ENCODE measurements at regions not wholly inside any gene's neighbourhood (a gene's known extent, or its start where the extent isn't known, plus 50 kb on each side); places are given as distances from the start of the nearest gene placed in this dataset.
"Not testable (repeated sequence)": the region's sequence is repeated elsewhere in the genome, so short reads cannot be mapped to it uniquely, and the experiment has no call there.

DNA sequence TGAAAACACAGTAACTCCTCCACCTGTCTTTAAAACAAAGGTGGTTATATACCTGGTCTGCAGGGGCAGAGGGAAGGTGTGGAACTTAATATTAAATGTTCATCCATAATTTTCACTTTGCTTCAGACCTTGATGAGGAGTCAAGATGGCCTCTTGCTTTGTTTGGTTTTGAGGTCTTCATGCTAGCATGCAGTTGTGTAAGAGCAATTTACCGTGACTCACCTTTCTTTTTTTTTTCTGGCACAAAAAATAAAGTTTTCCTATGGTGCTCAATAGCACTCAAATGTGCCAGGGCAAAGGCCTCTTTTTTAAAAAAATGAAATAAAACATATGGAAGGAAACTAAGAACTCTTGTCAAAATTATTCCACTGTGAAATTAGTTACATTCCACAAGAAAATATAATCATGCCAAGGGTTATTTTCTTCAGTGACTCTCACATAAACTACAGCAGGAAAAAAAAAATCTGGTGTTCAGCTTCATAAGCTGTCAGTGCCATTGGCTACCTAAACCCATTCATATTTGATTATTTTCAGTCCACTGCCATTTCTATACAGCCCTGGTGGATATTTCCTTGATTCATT lies 128.2 kb downstream of the SLC7A11 start:
- ATAC-seq (replicated peaks): no peak
- no peaks in the 10 kb centered on the region for H3K36me3 Mint-ChIP-seq (ENCODE audit: insufficient read depth)

DNA sequence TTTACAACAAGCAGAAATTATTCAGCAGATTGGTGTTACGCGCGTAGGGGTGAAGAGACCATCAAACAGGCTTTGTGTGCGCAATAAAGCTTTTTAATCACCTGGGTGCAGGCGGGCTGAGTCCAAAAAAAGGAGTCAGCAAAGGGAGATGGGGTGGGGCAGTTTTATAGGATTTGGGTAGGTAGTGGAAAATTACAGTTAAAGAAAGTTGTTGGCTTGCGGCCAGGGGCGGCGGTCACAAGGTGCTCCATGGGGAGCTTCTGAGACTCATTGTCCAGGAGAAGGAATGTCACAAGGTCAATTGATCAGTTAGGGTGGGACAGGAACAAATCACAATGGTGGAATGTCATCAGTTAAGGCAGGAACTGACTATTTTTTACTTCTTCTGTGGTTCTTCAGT lies 129.3 kb downstream of the SLC7A11 start:
- not testable (repeated sequence) for ATAC-seq (replicated peaks); H3K27ac Mint-ChIP-seq; H3K4me1 Mint-ChIP-seq (ENCODE audit: low read depth in 2 of 2); H3K9me3 Mint-ChIP-seq; H3K36me3 Mint-ChIP-seq (ENCODE audit: insufficient read depth); DNase-seq; H3K27me3 Mint-ChIP-seq; H3K4me3 Mint-ChIP-seq

More for the DNA sequence above, 128.2 kb downstream of the SLC7A11 start:
- no peak overlapping the region for H3K4me3 Mint-ChIP-seq
- peaks cover 0 to 7% of the 10 kb centered on the region in 2 donors for H3K9me3 Mint-ChIP-seq
- no peaks in the 10 kb centered on the region for H3K27me3 Mint-ChIP-seq
- H3K27ac Mint-ChIP-seq: no peak overlapping the region
- DNase-seq: no peak
- H3K4me1 Mint-ChIP-seq (ENCODE audit: low read depth in 2 of 2): no peaks in the 10 kb centered on the region

DNA sequence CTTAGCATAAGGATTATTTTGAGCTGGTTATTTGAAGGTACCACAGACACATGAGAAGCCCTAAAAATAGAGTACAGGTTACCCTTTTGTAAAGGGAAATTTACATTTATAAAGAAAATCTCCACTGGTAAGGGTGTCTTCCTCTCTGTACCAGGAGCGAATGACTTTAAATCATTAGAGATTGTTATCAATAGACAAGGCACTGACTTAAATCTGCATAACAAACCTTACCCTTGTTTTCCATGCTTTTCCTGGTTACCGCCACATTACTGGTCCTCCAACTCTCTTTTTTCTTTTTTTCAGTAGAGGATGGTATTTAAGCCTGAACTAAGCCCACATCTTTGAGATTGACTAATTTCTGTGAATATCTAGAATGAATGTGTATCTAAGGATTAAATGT lies 129.8 kb downstream of the SLC7A11 start:
- peaks cover 0 to 7% of the 10 kb centered on the region in 2 donors for H3K9me3 Mint-ChIP-seq
- no peaks in the 10 kb centered on the region for H3K36me3 Mint-ChIP-seq (ENCODE audit: insufficient read depth)
- ATAC-seq (replicated peaks) (no peak), DNase-seq (no peak)
- H3K27me3 Mint-ChIP-seq: no peaks in the 10 kb centered on the region
- H3K4me3 Mint-ChIP-seq: no peak overlapping the region
- no peaks in the 10 kb centered on the region for H3K4me1 Mint-ChIP-seq (ENCODE audit: low read depth in 2 of 2)
- no peak overlapping the region for H3K27ac Mint-ChIP-seq

GRCh38 chr4:138111462-138112000 lies 130.6 kb downstream of the SLC7A11 start:
- no peak for ATAC-seq (replicated peaks)
- Mint-ChIP-seq H3K27me3 (no peaks in the 10 kb centered on the region), H3K4me1 (ENCODE audit: low read depth in 2 of 2) (no peaks in the 10 kb centered on the region), H3K9me3 (peaks cover 0 to 7% of the 10 kb centered on the region in 2 donors), H3K36me3 (ENCODE audit: insufficient read depth) (no peaks in the 10 kb centered on the region), H3K27ac (no peak overlapping the region), H3K4me3 (no peak overlapping the region)
- DNase-seq: no peak

DNA sequence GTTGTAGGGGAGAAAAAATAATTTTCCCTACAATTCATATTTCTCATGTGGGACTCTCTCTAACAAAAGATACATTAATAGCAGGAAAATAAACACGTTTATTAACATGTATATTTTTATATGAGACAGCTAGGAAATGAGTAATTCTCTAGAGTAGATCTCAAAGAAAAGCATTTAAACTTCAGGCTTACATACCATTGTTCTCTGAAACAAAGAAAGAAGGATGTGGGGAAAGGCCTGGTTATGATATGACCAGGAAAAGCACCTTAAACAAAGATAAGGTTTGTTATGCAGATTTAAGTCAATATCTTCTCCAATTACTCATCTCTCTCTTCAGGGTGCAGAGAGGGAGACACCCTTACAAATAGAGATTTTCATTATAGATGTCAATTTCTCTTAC lies 131.3 kb downstream of the SLC7A11 start:
- no peak for DNase-seq
- no peak for ATAC-seq (replicated peaks)
- Mint-ChIP-seq H3K9me3 (peaks cover 0 to 7% of the 10 kb centered on the region in 2 donors), H3K27me3 (no peaks in the 10 kb centered on the region), H3K27ac (no peak overlapping the region), H3K4me1 (ENCODE audit: low read depth in 2 of 2) (no peaks in the 10 kb centered on the region), H3K4me3 (no peak overlapping the region), H3K36me3 (ENCODE audit: insufficient read depth) (no peaks in the 10 kb centered on the region)

- Mint-ChIP-seq H3K27me3 (no peaks in the 10 kb centered on the region), H3K9me3 (peaks cover 0 to 5% of the 10 kb centered on the region in 2 donors), H3K4me3 (no peak overlapping the region), H3K36me3 (ENCODE audit: insufficient read depth) (no peaks in the 10 kb centered on the region), H3K27ac (no peak overlapping the region), H3K4me1 (ENCODE audit: low read depth in 2 of 2) (no peaks in the 10 kb centered on the region)
- no peak for DNase-seq
- ATAC-seq (replicated peaks): no peak
Observed at GRCh38 chr4:138107023-138107422, 135.1 kb downstream of the SLC7A11 start.

DNA sequence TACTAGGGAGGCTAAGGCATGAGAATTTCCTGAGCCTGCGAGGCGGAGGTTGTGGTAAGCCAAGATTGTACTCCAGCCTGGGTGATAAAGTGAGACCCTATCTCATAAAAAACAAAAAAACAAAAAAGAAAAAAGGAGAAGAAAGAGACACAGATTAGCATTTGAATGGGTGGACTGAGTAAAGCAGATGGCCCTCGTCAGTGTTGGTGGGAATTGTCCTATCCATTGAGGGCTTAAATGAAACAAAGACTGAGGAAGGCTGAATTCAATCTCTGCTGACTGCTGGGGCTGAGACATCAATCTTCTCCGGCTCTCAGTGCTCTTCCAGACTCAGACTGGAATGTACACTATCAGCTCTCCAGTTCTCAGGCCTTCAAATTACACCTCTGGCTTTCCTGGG lies 136.8 kb downstream of the SLC7A11 start:
- no peak for ATAC-seq (replicated peaks)
- no peak for DNase-seq
- no peaks in the 10 kb centered on the region for H3K4me1 Mint-ChIP-seq (ENCODE audit: low read depth in 2 of 2)
- no peak overlapping the region for H3K27ac Mint-ChIP-seq
- H3K36me3 Mint-ChIP-seq (ENCODE audit: insufficient read depth): no peaks in the 10 kb centered on the region
- peaks cover 0 to 5% of the 10 kb centered on the region in 2 donors for H3K9me3 Mint-ChIP-seq
- H3K4me3 Mint-ChIP-seq: no peak overlapping the region
- H3K27me3 Mint-ChIP-seq: no peaks in the 10 kb centered on the region

DNA sequence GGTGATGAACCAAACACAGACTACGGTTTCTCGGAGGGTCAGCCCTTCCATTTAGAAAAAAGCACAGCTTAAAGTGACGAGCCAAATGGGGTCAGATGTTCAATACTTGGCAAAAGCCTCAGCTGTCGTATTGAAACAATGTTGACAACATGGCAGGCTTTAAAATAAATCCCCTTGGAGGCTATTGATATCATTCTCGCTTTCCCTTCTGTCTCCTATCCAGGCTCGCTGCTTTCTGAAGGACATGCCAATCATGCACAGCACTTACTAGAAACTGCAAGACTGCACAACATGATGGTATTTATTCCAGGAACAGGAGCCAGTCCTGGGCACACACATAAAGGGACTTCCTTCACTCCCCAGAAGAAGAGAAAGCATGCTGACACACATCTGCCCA lies 137.9 kb downstream of the SLC7A11 start:
- H3K9me3 Mint-ChIP-seq: peaks cover 0 to 3% of the 10 kb centered on the region in 2 donors
- DNase-seq (no peak), ATAC-seq (replicated peaks) (no peak)
- H3K27ac Mint-ChIP-seq: no peak overlapping the region
- H3K36me3 Mint-ChIP-seq (ENCODE audit: insufficient read depth): no peaks in the 10 kb centered on the region
- H3K27me3 Mint-ChIP-seq: no peaks in the 10 kb centered on the region
- H3K4me1 Mint-ChIP-seq (ENCODE audit: low read depth in 2 of 2): no peaks in the 10 kb centered on the region
- no peak overlapping the region for H3K4me3 Mint-ChIP-seq

- no peak for DNase-seq
- Mint-ChIP-seq H3K9me3 (peaks cover 0 to 3% of the 10 kb centered on the region in 2 donors), H3K27me3 (no peaks in the 10 kb centered on the region), H3K4me3 (no peak overlapping the region), H3K4me1 (ENCODE audit: low read depth in 2 of 2) (no peaks in the 10 kb centered on the region), H3K36me3 (ENCODE audit: insufficient read depth) (no peaks in the 10 kb centered on the region), H3K27ac (no peak overlapping the region)
- no peak for ATAC-seq (replicated peaks)
Observed at GRCh38 chr4:138103597-138104283, 138.4 kb downstream of the SLC7A11 start.

GRCh38 chr4:138099385-138099784 lies 142.8 kb downstream of the SLC7A11 start:
- Mint-ChIP-seq H3K27ac (no peak overlapping the region), H3K4me3 (no peak overlapping the region), H3K9me3 (peaks cover 0 to 2% of the 10 kb centered on the region in 2 donors), H3K36me3 (ENCODE audit: insufficient read depth) (no peaks in the 10 kb centered on the region), H3K27me3 (no peaks in the 10 kb centered on the region), H3K4me1 (ENCODE audit: low read depth in 2 of 2) (no peaks in the 10 kb centered on the region)
- DNase-seq (no peak), ATAC-seq (replicated peaks) (no peak)

GRCh38 chr4:138097912-138098600 lies 144.1 kb downstream of the SLC7A11 start:
- Mint-ChIP-seq H3K4me3 (no peak overlapping the region), H3K27ac (no peak overlapping the region), H3K36me3 (ENCODE audit: insufficient read depth) (no peaks in the 10 kb centered on the region), H3K9me3 (peaks cover 2 to 4% of the 10 kb centered on the region in 2 donors), H3K4me1 (ENCODE audit: low read depth in 2 of 2) (no peaks in the 10 kb centered on the region), H3K27me3 (no peaks in the 10 kb centered on the region)
- DNase-seq: no peak
- no peak for ATAC-seq (replicated peaks)

- ATAC-seq (replicated peaks) (no peak), DNase-seq (no peak)
- peaks cover 2 to 8% of the 10 kb centered on the region in 2 donors for H3K9me3 Mint-ChIP-seq
- H3K4me3 Mint-ChIP-seq: no peak overlapping the region
- no peak overlapping the region for H3K27ac Mint-ChIP-seq
- H3K36me3 Mint-ChIP-seq (ENCODE audit: insufficient read depth): no peaks in the 10 kb centered on the region
- no peaks in the 10 kb centered on the region for H3K4me1 Mint-ChIP-seq (ENCODE audit: low read depth in 2 of 2)
- no peaks in the 10 kb centered on the region for H3K27me3 Mint-ChIP-seq
Observed at GRCh38 chr4:138096384-138097062, 145.6 kb downstream of the SLC7A11 start.

GRCh38 chr4:138095378-138095777 lies 146.8 kb downstream of the SLC7A11 start:
- Mint-ChIP-seq H3K9me3 (peaks cover 2 to 8% of the 10 kb centered on the region in 2 donors), H3K36me3 (ENCODE audit: insufficient read depth) (no peaks in the 10 kb centered on the region), H3K4me3 (no peak overlapping the region), H3K27ac (no peak overlapping the region), H3K27me3 (no peaks in the 10 kb centered on the region), H3K4me1 (ENCODE audit: low read depth in 2 of 2) (peaks cover 0 to under 1% of the 10 kb centered on the region in 2 donors)
- ATAC-seq (replicated peaks): no peak
- no peak for DNase-seq
